H1 (cell line): ENCODE measurements at regions not wholly inside any gene's neighbourhood (a gene's known extent, or its start where the extent isn't known, plus 50 kb on each side); places are given as distances from the start of the nearest gene placed in this dataset.

Experiments used
- CHD7 ChIP-seq: fragments of 300-600 bp; sonication (generic); IDR thresholded peaks from 2 replicates; pipeline ENCODE4 v1.7.1; 2012; ENCODE audit warnings: low read length, moderate library complexity, mild to moderate bottlenecking, inconsistent platforms; ENCODE audit not compliant: insufficient replicate concordance

GRCh38 chr2:188917632-188918031 is 56.5 kb upstream of the COL3A1 start (continued):
- no peak for TF ChIP-seq CHD7
